Keratinocyte (primary cell): ENCODE measurements at regions not wholly inside any gene's neighbourhood (a gene's known extent, or its start where the extent isn't known, plus 50 kb on each side); places are given as distances from the start of the nearest gene placed in this dataset.

Source experiments
- DNase-seq: peaks from one replicate; pipeline ENCODE4 v3.0.0-alpha.2; 2011; ENCODE audit warnings: low read depth, missing footprints, low spot score
- FAIRE-seq: peaks from 2 replicates; lab custom pipeline; 2011; peaks lifted over from hg19 to GRCh38; lab: Jason Lieb, UNC
- H2AFZ ChIP-seq: 2 replicates; pipeline ENCODE4 v1.6.0; 2012; ENCODE audit warnings: low read length, control low read depth, inconsistent platforms; ENCODE audit not compliant: control insufficient read depth
- H3K27ac ChIP-seq: 2 replicates; pipeline ENCODE4 v1.5.1; 2011; ENCODE audit warnings: low read length; ENCODE audit not compliant: control insufficient read depth, insufficient read depth
- H3K27me3 ChIP-seq: 3 replicates; pipeline ENCODE4 v1.6.0; 2011; ENCODE audit warnings: low read length; ENCODE audit not compliant: control insufficient read depth, insufficient read depth; ENCODE audit errors: extremely low read depth
- H3K36me3 ChIP-seq, 2 experiments: 2 replicates in 1 of 2; 3 replicates in 1 of 2; pipeline ENCODE4 v1.5.1; 2011; ENCODE audit warnings: low read length in 2 of 2, mild to moderate bottlenecking in 1 of 2; ENCODE audit not compliant: control insufficient read depth in 2 of 2, insufficient read depth in 2 of 2; ENCODE audit errors: extremely low read depth in 1 of 2
- H3K4me1 ChIP-seq: 3 replicates; pipeline ENCODE4 v1.5.1; 2011; ENCODE audit warnings: low read length; ENCODE audit not compliant: control insufficient read depth, insufficient read depth; ENCODE audit errors: extremely low read depth
- H3K4me2 ChIP-seq: 3 replicates; pipeline ENCODE4 v1.6.0; 2011; ENCODE audit warnings: low read depth, low read length; ENCODE audit not compliant: control insufficient read depth, insufficient read depth; ENCODE audit errors: extremely low read depth
- H3K4me3 ChIP-seq, 3 experiments: fragments of 200-600 bp in 1 of 3; sonication (generic) in 1 of 3; 2 replicates in 2 of 3; 3 replicates in 1 of 3; pipeline ENCODE4 v1.5.1; 2011 to 2016; ENCODE audit warnings: low read length in 3 of 3, mild to moderate bottlenecking in 3 of 3, control low read depth in 2 of 3, inconsistent platforms in 1 of 3, low read depth in 1 of 3, mixed read lengths in 1 of 3, mixed run types in 1 of 3, moderate library complexity in 1 of 3; ENCODE audit not compliant: control insufficient read depth in 2 of 3, insufficient read depth in 2 of 3; ENCODE audit errors: extremely low read depth in 1 of 3
- H3K79me2 ChIP-seq: 2 replicates; pipeline ENCODE4 v1.6.0; 2012; ENCODE audit warnings: low read length; ENCODE audit not compliant: control insufficient read depth, insufficient read depth
- H3K9ac ChIP-seq: 3 replicates; pipeline ENCODE4 v1.6.0; 2011; ENCODE audit warnings: low read length; ENCODE audit not compliant: control insufficient read depth, insufficient read depth; ENCODE audit errors: extremely low read depth
- H3K9me1 ChIP-seq: 3 replicates; pipeline ENCODE4 v1.6.0; 2011; ENCODE audit warnings: low read length; ENCODE audit not compliant: control insufficient read depth, insufficient read depth; ENCODE audit errors: extremely low read depth
- H3K9me3 ChIP-seq: 2 replicates; pipeline ENCODE4 v1.5.1; 2012; ENCODE audit warnings: low read depth, low read length; ENCODE audit not compliant: control insufficient read depth
- H4K20me1 ChIP-seq: 3 replicates; pipeline ENCODE4 v1.6.0; 2011; ENCODE audit warnings: low read length; ENCODE audit not compliant: control insufficient read depth, insufficient read depth; ENCODE audit errors: extremely low read depth
- EZH2 ChIP-seq: IDR thresholded peaks from one replicate; pipeline ENCODE4 v1.6.1; 2012; ENCODE audit warnings: inconsistent platforms, mild to moderate bottlenecking, low read length, moderate library complexity
- dilution Hi-C: fragments of 300-500 bp; cut with MboI; formaldehyde crosslinking; loops from one replicate; pipeline ENCODE4 v1.7.0; 2020; ENCODE audit warnings: low sequenced_read_pairs; ENCODE audit not compliant: extremely low pct_ligation_motif_present
- TF ChIP-seq, protein P1 (sequence below), 3 experiments: IDR thresholded peaks in 1 of 3; conservative IDR thresholded peaks in 1 of 3; optimal IDR thresholded peaks in 1 of 3; 2 replicates in 2 of 3; 3 replicates in 1 of 3; pipeline versions ENCODE3 to v1.5.1; 2011; ENCODE audit warnings: low read length in 3 of 3, mild to moderate bottlenecking in 3 of 3, moderate library complexity in 2 of 3, control low read depth in 1 of 3, inconsistent platforms in 1 of 3; ENCODE audit not compliant: insufficient read depth in 2 of 3; ENCODE audit errors: extremely low read depth in 1 of 3

- no peak for DNase-seq
- dilution Hi-C loops = no loop called here
Measured at GRCh38 chr19:30671622-30672051, 299.5 kb downstream of the ZNF536 start.

GRCh38 chr19:30671367-30671619 is 299.1 kb downstream of the ZNF536 start:
- H3K9me1 ChIP-seq = no peaks in the 10 kb centered on the region
- H3K27me3 ChIP-seq = peaks cover 8% of the 10 kb centered on the region
- H3K27ac ChIP-seq = no peak overlapping the region
- no peak overlapping the region for H2AFZ ChIP-seq
- no peak overlapping the region for H3K9ac ChIP-seq
- no peaks in the 10 kb centered on the region for H3K79me2 ChIP-seq
- H3K9me3 ChIP-seq = no peaks in the 10 kb centered on the region
- no peaks in the 10 kb centered on the region for H3K4me1 ChIP-seq
- FAIRE-seq (no peak), DNase-seq (no peak)
- dilution Hi-C loops = no loop called here
- H4K20me1 ChIP-seq = no peaks in the 10 kb centered on the region
- no peaks in the 10 kb centered on the region for H3K36me3 ChIP-seq
- no peak for TF ChIP-seq EZH2
- TF ChIP-seq, protein P1, sequence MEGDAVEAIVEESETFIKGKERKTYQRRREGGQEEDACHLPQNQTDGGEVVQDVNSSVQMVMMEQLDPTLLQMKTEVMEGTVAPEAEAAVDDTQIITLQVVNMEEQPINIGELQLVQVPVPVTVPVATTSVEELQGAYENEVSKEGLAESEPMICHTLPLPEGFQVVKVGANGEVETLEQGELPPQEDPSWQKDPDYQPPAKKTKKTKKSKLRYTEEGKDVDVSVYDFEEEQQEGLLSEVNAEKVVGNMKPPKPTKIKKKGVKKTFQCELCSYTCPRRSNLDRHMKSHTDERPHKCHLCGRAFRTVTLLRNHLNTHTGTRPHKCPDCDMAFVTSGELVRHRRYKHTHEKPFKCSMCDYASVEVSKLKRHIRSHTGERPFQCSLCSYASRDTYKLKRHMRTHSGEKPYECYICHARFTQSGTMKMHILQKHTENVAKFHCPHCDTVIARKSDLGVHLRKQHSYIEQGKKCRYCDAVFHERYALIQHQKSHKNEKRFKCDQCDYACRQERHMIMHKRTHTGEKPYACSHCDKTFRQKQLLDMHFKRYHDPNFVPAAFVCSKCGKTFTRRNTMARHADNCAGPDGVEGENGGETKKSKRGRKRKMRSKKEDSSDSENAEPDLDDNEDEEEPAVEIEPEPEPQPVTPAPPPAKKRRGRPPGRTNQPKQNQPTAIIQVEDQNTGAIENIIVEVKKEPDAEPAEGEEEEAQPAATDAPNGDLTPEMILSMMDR (optimal IDR thresholded peaks at IDR 0.05 in 1 of 3, IDR thresholded peaks at IDR 0.05 in 1 of 3, conservative IDR thresholded peaks at IDR 0.05 in 1 of 3; ENCODE audit: extremely low read depth in 1 of 3, insufficient read depth in 2 of 3, low read length in 3 of 3) = no peak
- H3K4me3 ChIP-seq = no peak overlapping the region
- H3K4me2 ChIP-seq = no peak overlapping the region

More at GRCh38 chr19:30671622-30672051, 299.5 kb downstream of the ZNF536 start:
- H4K20me1 ChIP-seq = no peaks in the 10 kb centered on the region
- H3K27ac ChIP-seq = no peak overlapping the region
- no peaks in the 10 kb centered on the region for H3K9me1 ChIP-seq
- peaks cover 8% of the 10 kb centered on the region for H3K27me3 ChIP-seq
- no peak overlapping the region for H3K9ac ChIP-seq
- H3K9me3 ChIP-seq = no peaks in the 10 kb centered on the region
- no peak overlapping the region for H3K4me3 ChIP-seq
- H3K4me2 ChIP-seq = no peak overlapping the region
- no peak for TF ChIP-seq EZH2
- TF ChIP-seq, protein P1 (optimal IDR thresholded peaks at IDR 0.05 in 1 of 3, IDR thresholded peaks at IDR 0.05 in 1 of 3, conservative IDR thresholded peaks at IDR 0.05 in 1 of 3; ENCODE audit: extremely low read depth in 1 of 3, insufficient read depth in 2 of 3, low read length in 3 of 3) = no peak
- no peaks in the 10 kb centered on the region for H3K79me2 ChIP-seq
- H3K4me1 ChIP-seq = no peaks in the 10 kb centered on the region
- H2AFZ ChIP-seq = no peak overlapping the region
- no peaks in the 10 kb centered on the region for H3K36me3 ChIP-seq
- FAIRE-seq = no peak
